Activated T-cell treated with anti-CD3 and anti-CD28 coated beads for 24 hours (primary cell): ENCODE measurements at regions not wholly inside any gene's neighbourhood (a gene's known extent, or its start where the extent isn't known, plus 50 kb on each side); places are given as distances from the start of the nearest gene placed in this dataset.

ENCODE experiments used
- DNase-seq: peaks from one replicate; pipeline ENCODE4 v3.0.0-alpha.2; 2020; ENCODE audit warnings: low read depth

- no peak for DNase-seq
Measured at GRCh38 chr16:9523994-9524393, 432.6 kb downstream of the HAPSTR1 start.

DNA sequence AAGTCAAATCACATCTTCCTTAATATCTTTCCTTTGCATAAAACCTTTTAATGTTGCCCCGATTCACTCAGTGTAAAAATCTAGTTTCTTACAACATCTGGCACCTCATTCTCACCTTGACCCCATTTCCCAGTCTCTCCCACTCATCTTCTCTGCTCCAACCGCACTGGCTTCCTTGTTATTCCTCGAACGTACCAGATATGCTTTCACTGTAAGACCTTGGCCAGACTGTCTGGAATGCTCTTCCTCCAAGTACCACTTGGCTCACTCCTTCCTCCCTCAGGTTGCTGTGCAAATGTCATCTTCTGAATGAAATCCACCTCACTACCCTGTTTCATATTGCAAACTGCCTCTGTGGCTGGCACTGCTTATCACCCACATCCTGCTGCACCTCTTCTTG lies 433.6 kb downstream of the HAPSTR1 start:
- DNase-seq, result no peak

DNA sequence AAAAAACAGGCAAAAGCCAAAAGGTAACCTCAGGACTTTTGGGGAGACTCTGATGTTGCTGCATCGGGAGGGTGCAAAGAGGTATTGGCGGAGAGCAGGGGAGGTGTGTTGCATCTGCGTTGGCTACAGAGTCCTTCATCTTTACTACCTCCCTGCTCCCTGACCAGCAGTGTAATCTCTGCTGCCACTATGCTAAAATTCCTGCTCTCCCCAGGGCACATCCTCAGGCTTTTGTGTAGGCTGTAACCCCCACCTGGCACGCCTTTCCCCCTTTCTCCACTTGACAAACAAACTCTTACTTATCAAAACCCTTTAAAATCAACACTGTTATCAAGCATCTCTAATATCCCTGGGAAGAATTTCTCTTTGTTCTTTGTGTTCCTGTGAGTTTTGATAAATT lies 435.3 kb downstream of the HAPSTR1 start:
- DNase-seq, result no peak

DNA sequence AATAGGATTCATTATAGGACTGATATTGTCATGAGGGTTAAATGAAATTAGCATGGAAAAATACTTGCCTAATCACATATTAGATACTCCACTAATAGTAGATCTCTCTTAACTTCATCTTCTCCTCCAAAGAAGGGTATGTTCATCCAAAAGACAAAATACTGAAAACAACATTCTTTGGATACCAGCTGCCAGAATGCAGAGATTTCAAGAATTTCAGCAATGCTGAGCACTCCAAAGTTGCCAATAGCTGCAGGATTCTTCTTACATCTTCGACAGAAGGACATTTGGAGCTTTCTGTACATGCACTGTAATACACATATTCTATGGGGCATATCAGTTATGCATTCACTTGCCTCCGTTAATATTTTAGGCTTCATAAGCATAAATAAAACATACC lies 436.5 kb downstream of the HAPSTR1 start:
- DNase-seq, result no peak

DNA sequence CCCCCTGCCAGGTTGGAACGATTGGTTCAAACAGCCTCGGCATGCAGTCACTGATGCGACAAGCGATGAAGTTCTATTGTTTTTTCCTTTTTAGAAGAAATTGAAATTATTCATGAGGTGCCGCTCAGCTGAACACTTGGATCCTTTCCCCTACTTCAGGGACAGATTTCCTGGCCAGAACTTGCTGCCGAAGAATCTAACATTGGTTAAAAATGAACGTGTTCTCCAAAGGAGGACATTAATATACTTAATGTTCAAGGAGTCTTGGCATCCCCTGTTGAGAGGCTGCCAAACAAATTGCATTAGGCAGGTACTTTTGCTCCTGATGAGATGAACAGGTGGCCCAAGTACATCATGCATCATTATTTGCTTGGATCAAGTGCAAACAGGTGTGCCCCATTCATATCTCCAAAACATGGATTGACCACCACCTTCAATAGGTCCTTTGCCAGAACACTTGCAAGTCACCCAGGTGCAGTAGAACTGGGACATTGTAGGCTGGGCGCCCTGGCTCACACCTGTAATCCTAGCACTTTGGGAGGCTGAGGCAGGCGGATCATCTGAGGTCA lies 437.2 kb downstream of the HAPSTR1 start:
- no peak for DNase-seq

DNA sequence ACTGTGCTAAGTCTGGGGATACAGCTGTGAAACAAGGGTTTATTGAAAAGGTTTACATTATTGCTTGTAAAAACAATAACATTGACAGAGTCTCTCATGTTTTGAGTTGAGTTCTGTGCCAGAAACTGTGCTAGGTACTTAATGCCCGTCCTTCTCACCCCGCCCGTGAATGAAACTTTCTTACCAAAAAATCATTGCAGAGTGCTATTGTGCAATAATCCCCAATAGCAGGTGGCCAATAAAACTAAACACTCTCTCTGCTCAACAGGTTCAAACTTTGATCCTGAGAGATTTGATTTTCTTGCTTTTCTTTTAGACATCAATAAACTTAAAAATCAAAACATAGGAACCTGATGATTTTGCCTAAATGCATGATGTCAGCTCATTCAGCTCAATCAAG lies 441.6 kb downstream of the HAPSTR1 start:
- no peak for DNase-seq

DNA sequence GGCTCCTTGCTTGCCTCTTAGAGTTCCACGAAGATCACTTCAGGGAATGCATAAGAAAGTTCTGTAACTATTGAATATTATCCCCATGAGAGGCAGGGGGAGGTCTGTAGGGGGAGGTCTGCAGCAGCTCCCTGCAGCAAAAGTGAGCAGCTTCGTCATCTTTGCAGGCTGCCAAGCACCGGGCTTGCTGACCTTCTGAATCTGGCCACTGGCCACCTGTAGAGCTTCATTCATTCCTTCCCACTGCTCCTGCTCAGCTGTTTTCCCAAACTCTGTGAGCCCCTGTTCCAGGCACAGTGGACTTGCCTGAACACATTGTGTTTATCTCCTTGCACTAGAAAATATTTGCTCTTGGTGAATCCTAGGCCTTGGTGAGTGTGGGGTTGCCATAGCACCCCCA lies 443.3 kb downstream of the HAPSTR1 start:
- no peak for DNase-seq

GRCh38 chr16:9536905-9537304 lies 445.5 kb downstream of the HAPSTR1 start:
- no peak for DNase-seq

GRCh38 chr16:9539346-9539745 lies 447.9 kb downstream of the HAPSTR1 start:
- DNase-seq, result no peak

- DNase-seq, result no peak
Measured at GRCh38 chr16:9541723-9542122, 450.3 kb downstream of the HAPSTR1 start.

DNA sequence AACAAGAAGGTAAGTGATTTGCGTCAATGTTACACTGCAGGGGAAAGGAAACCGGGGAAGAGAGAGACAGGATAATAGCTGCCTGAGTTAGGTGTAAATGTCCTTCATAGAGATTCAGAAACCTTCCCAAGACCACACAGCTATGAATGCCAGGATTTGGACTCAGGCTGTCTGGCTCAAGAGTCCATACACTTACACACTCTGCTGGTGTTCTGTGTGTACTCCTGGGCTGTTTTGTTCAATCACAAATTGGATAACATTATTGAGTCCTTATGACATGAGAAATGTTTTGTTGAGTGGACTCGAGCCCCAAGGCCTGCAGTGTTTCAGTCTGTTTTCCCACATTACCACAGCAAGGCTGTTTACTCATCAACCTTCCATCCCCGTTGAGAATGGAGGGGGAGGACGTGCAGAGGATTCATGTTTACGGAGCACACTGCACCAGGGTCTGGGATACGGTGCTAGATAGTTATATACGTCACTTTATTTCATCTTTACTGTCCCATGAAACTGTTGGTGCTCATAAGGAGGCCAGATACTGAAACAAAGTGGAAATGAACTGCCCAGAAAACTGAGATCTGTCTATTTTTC lies 450.8 kb downstream of the HAPSTR1 start:
- DNase-seq, result no peak

GRCh38 chr16:9545522-9546437 lies 454.3 kb downstream of the HAPSTR1 start:
- DNase-seq, result no peak

- no peak for DNase-seq
Measured at GRCh38 chr16:9546438-9546786, 455.0 kb downstream of the HAPSTR1 start.

DNA sequence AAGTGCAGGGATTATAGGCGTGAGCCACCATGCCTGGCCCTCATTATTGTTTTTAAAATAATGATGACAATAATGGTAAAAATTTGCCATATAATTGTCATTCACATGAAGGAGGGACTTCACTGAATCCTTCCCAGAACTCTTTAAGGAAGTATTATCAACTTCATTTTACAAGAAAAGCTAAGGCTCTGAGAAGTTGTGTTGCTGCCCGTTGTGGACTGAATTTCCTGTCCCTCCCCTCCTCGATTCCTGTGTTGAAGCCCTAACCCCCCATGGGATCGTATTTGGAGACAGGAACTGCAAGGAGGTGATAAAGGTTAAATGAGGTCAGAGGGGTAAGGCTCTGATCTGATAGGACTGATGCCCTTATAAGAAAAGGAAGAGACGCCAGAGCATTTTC lies 458.0 kb downstream of the HAPSTR1 start:
- no peak for DNase-seq

- DNase-seq, result no peak
Measured at GRCh38 chr16:9555051-9555450, 463.6 kb downstream of the HAPSTR1 start.

- no peak for DNase-seq
Measured at GRCh38 chr16:9556949-9557665, 465.7 kb downstream of the HAPSTR1 start.

DNA sequence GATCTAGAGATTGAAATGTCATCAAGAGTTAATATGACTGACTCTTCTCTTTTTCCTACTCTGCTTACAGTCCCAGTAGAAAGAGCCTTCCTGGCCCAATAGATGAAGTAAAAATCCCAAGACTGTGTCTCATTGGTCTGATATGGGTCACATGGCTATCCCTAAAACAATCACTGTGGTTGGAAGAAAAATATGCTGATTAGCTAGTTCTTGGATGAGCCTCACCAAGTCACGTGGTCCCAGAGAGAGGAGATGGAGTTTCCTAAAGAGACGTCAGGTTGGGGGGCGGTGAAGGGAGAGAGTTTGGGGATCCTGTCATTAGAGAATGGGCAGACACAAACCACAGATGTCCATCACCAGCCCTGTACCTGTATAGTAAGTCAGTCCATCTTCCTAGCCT lies 466.3 kb downstream of the HAPSTR1 start:
- no peak for DNase-seq

GRCh38 chr16:9566099-9566498 lies 474.7 kb downstream of the HAPSTR1 start:
- DNase-seq, result no peak

GRCh38 chr16:9567666-9568065 lies 476.2 kb downstream of the HAPSTR1 start:
- DNase-seq, result no peak

GRCh38 chr16:9568261-9568660 lies 476.8 kb downstream of the HAPSTR1 start:
- DNase-seq, result no peak

DNA sequence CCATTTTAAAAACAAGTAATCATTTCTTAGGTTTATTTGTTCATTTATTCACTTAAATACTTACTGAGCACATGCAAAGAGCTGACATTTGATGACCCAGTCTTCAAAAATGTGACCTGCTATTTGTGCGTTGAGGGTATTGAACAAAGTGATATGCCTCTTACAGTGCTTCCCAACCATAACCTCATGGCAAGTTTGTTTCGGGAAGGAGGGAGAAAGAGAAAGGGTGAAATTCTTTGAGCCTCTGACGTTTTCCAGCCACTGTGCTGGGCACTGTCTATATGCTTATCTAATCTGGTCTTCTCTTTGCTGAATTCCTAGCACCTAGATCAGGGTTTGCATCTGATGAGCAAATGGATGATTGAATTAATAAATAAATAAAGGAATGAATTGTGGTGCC lies 479.1 kb downstream of the HAPSTR1 start:
- DNase-seq, result no peak

DNA sequence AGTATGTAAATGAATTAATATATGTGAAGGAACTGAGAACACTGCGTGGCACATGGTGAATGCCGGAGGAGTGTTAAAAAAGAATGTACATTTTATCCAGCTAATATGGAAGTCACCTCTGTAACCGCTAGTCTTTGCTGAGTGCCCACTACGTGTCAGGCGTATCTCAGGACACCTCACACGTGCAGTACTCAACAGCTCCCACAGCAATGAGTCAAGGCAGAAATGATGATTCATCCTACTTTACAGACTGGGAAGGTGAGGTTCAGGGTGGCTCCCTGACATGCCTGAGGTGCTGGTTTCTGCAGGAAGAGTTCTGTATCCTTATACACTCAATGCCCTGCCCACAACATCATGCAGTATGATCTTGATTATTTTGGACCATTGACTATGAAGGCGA lies 487.0 kb downstream of the HAPSTR1 start:
- no peak for DNase-seq

DNA sequence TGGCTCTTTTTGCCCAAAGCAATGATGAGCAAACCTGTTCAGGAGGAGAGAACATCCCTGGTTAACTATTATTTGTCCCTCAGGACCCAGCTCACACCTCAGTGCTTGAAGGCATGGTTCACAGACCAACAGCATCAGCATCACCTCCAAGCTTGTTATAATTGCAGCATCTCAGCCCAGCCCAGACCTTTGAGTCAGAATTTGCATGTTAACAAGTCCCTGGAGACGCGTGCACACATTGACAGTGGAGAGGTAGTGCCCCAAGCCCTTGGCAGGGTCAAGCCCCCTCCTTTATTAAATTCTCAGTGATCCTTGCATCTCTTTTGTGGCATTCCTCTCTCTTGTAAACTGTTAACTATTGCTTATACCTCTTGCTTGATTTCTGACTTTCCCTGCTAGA lies 488.6 kb downstream of the HAPSTR1 start:
- DNase-seq, result no peak
